Stimulated activated CD8-positive, alpha-beta memory T cell treated with anti-CD3 and anti-CD28 coated beads, Interleukin-4, amount 100 ng/mL, for 1 hour (primary cell): ENCODE measurements at regions not wholly inside any gene's neighbourhood (a gene's known extent, or its start where the extent isn't known, plus 50 kb on each side); places are given as distances from the start of the nearest gene placed in this dataset.

ENCODE experiments used
- DNase-seq, 2 donors: peaks; one replicate each; pipeline ENCODE4 v3.0.0-alpha.2; 2020; ENCODE audit warnings: low read depth in 2 of 2, low spot score in 1 of 2

- DNase-seq, result no peak
These were observed 137.1 kb downstream of the CTTN start for GRCh38 chr11:70535191-70535971.

DNA sequence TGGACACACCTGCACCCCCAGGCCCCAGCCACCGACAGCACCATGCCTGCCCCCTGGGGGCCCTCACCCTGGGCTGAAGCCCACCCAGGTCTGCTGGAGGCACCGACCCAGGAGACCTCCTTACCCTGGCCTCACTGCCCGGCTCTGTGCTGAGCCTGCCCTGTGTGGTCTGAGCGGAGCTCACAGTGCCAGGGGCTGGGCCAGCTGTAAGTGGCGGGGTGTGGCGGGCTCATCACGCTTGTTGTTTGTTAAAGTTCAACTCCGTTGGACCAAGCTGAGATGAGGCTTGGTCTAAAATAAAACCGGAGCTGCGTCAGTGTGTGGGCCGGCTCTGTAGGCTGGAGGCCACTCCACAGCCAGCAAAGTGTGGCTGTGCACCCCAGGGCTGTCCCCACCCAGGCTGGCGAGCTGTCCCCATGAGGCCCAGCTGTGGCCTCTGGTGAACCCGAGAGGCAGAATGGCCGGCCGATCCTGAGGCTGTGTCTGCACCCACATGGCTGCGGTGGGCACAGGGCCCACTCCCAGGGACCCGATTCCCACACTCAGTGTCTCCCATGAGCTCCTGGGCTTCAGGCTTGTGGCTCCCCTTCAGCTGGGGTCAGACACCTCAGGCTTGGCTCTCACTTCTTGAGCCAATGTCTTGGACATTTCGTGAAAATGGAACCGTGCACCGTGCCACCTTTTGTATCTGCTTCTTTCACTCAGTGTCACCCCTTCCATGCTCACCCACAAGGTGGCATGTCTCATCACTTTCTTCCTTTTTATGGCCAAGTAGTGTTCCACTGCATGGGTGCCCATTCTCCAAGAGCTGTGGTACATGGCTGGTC lies 137.9 kb downstream of the CTTN start:
- DNase-seq, result no peak

- no peak for DNase-seq
These were observed 139.5 kb downstream of the CTTN start for GRCh38 chr11:70537576-70538571.

- DNase-seq, result no peak
These were observed 140.5 kb downstream of the CTTN start for GRCh38 chr11:70538641-70539359.

DNA sequence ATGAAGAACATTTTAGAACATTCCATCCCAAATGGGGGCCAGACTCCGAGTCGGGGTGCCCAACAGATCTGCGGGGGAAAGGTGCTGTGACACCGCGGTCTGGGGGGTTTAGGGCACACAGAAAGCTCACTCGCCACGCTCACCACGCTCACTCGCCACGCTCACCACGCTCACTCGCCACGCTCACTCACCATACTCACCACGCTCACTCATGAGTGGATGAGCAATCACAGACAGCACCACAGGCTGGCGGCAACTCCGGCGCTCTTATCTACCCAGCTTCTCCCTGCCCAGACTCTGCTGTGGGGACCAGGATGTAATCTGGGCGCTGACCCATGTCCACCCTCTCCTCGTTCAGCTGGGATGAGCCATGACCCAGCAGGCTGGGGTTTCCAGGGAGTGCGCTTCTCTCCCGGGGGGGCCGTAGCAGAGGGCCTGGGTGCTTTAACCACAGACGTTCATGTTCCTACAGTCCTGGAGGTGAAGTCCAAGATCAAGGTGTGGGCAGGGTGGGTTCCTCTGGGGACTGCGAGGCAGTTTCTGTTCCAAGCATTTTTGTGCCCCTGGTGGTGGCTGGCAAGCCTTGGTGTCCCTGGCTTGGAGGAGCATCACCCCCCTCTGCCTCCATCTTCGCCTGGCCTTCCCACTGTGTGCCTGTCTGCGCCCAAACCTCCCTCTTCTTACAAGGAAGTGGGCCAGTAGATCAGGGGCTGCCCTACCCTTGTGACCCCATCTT lies 141.2 kb downstream of the CTTN start:
- no peak for DNase-seq

GRCh38 chr11:70540196-70540595 lies 141.9 kb downstream of the CTTN start:
- no peak for DNase-seq

GRCh38 chr11:70541176-70541575 lies 142.8 kb downstream of the CTTN start:
- DNase-seq, result no peak

GRCh38 chr11:70541699-70542098 lies 143.4 kb downstream of the CTTN start:
- no peak for DNase-seq

GRCh38 chr11:70542406-70542805 lies 144.1 kb downstream of the CTTN start:
- no peak for DNase-seq

GRCh38 chr11:70542811-70543210 lies 144.5 kb downstream of the CTTN start:
- DNase-seq, result no peak

- DNase-seq, result no peak
These were observed 145.3 kb downstream of the CTTN start for GRCh38 chr11:70543611-70544010.

DNA sequence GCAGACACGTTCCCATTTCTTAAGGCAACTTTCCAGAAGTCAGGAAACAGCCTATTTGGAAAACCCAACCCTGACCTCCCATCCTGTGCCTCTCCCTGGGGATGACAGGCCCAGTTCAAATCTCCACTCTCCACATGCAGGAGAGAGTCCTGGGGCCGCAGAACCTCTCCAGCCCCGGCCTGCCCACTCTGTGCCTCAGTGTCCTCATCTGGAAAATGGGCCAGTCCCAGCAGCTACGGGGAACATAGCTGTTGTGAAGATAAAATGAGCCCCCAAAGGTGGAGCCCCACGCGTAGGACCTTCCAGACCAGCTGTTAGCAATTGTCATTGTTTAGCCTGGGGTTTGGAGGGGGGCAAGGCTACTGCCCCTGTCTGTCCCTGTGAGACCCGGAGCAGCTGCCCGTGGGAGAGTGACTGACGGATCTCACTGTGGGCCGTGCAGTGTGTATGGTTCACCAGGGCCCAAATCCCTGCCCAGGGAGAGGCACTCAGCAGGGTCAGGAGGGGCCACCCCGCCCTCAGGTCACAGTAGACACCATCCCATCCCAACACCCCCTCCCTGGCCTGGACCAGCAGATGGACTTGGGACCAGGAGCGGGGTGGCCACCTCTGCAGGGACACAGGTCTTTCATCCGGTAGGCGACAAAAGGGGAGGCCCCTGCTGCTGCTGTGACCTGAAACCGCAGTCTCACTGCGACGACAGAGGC lies 145.9 kb downstream of the CTTN start:
- no peak for DNase-seq

- no peak for DNase-seq
These were observed 146.7 kb downstream of the CTTN start for GRCh38 chr11:70544774-70545609.

DNA sequence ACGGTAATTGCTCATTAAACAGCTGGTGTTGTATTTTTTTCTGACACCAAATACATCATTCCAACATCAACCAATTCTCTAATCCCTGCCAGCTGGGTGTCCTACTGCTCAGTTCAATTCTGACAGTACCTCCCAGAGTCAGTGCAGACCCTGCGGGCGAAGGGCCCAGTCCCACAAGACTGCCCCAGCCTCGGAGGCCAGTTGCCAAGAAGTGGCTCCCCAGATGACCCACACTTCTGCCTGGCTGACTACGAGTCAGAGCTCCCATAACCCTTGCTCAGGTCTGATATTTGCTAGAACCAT lies 147.2 kb downstream of the CTTN start:
- DNase-seq, result no peak

DNA sequence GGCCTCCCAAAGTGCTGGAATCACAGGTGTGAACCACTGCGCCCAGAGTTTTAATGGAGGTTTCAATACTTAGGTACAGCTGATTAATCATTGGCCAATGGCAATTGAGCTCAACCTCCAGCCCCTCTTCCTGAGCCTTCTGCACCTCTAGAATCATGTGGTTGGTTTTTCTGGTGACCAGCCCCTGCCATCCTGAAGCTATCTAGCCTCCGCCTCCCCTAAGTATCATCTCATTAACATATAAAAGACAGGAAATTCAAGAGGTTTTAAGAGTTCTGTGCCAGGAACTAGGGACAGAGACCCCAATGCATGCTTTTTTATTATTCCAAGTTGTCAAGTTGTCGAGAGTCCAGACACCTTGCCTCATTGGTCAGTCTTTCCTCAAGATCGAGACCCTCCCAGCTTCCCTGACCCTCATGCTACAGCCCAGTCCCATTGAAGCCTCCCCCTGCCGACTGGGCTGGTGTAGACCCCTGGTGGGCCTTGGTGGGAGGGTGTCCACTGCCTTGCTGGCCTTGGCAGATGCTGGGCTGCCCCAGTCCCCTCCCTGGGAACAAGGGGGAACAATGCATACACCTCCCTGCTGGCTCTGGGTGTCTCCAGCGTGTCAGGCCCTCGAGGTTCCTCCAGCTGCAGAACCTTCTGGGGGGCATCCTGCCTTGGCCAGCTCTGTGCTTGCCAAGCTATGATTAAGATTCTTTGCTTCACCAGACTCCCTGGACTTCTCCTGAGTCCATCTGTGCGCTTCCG lies 148.0 kb downstream of the CTTN start:
- DNase-seq, result no peak

DNA sequence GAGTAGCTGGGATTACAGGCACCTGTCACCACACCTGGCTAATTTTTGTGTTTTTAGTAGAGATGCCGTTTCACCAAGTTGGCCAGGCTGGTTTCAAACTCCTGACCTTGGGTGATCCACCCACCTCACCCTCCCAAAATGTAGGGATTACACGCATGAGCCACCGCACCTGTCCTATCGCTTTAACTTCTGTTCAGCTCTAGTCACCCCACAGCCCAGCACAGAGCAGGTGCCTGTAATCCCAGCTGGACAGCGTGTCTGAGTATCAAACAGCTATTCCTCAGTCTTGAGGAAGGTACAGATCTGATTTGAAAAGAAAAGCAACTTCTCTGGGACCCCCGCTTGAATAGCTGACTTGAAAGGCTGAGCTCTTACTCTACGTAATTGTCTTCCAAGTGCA lies 149.1 kb downstream of the CTTN start:
- DNase-seq, result no peak

- no peak for DNase-seq
These were observed 149.7 kb downstream of the CTTN start for GRCh38 chr11:70547821-70548670.
